ENCODE measurements at regions not wholly inside any gene's neighbourhood (a gene's known extent, or its start where the extent isn't known, plus 50 kb on each side); places are given as distances from the start of the nearest gene placed in this dataset.

- no peak for TF ChIP-seq CTCF (IDR thresholded peaks at IDR 0.05; ENCODE audit: low read depth, low read length)
- H3K27me3 ChIP-seq (ENCODE audit: insufficient read depth, low read depth, severe bottlenecking) = no peaks in the 10 kb centered on the region
- DNase-seq = no peak
- no peak overlapping the region for H3K4me3 ChIP-seq (ENCODE audit: low read depth, low read length)
- H3K9me3 ChIP-seq (ENCODE audit: severe bottlenecking) = no peaks in the 10 kb centered on the region
- H3K27ac ChIP-seq = no peak overlapping the region
- H3K36me3 ChIP-seq = no peaks in the 10 kb centered on the region
Measured at GRCh38 chr10:83921984-83922860, 217.1 kb upstream of the GHITM start.

GRCh38 chr10:83925133-83925532 lies 214.2 kb upstream of the GHITM start:
- H3K9me3 ChIP-seq (ENCODE audit: severe bottlenecking) = no peaks in the 10 kb centered on the region
- H3K27ac ChIP-seq = no peak overlapping the region
- H3K27me3 ChIP-seq (ENCODE audit: insufficient read depth, low read depth, severe bottlenecking) = no peaks in the 10 kb centered on the region
- no peaks in the 10 kb centered on the region for H3K36me3 ChIP-seq
- no peak overlapping the region for H3K4me3 ChIP-seq (ENCODE audit: low read depth, low read length)
- TF ChIP-seq CTCF (IDR thresholded peaks at IDR 0.05; ENCODE audit: low read depth, low read length) = no peak
- DNase-seq = no peak

DNA sequence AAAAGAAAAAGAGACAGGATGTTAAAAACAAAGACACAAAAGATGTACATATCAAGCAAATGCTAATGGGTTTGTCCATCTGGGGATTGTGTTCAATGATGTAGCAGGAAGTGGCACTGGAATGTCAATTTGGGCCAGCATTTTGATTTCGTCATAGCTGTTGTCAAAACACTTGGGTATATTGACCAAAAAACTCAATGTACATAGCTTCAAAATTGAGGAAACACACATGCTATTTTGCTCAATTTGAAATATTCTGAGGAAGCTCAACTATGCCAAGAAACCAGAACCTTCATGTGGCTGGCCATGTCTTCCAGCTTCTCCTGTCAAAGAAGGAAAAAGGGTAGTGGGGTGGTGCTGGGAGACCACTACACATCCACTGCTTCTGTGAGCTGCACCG lies 212.7 kb upstream of the GHITM start:
- DNase-seq = no peak
- TF ChIP-seq CTCF (IDR thresholded peaks at IDR 0.05; ENCODE audit: low read depth, low read length) = no peak

GRCh38 chr10:83927166-83927565 lies 212.1 kb upstream of the GHITM start:
- TF ChIP-seq CTCF (IDR thresholded peaks at IDR 0.05; ENCODE audit: low read depth, low read length) = no peak
- Histone ChIP-seq H3K36me3 (no peaks in the 10 kb centered on the region), H3K4me3 (ENCODE audit: low read depth, low read length) (no peak overlapping the region), H3K27me3 (ENCODE audit: insufficient read depth, low read depth, severe bottlenecking) (no peaks in the 10 kb centered on the region), H3K9me3 (ENCODE audit: severe bottlenecking) (no peaks in the 10 kb centered on the region), H3K27ac (no peak overlapping the region)
- no peak for DNase-seq

More for the DNA sequence above, 212.7 kb upstream of the GHITM start:
- H3K27me3 ChIP-seq (ENCODE audit: insufficient read depth, low read depth, severe bottlenecking) = no peaks in the 10 kb centered on the region
- no peaks in the 10 kb centered on the region for H3K36me3 ChIP-seq
- no peak overlapping the region for H3K27ac ChIP-seq
- H3K4me3 ChIP-seq (ENCODE audit: low read depth, low read length) = no peak overlapping the region
- no peaks in the 10 kb centered on the region for H3K9me3 ChIP-seq (ENCODE audit: severe bottlenecking)

DNA sequence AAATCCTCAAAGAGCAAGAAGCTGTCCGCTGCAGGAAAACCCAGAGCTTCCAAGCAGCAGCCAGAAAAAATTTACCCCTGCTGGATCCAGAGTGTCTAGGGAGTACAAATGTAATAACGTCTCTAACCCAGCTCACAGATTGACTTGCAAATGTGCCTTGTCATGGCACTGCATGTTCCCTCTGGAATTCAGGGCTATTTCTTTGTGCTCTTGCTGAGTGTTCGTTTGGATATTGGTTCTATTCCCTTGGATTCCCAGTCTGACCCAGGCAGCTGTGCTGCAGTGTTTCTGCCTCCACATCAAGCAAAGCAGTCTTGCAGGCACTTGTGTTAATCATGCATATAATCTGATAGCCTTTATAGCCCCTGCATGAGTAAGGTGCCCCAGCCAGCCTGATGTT lies 209.9 kb upstream of the GHITM start:
- Histone ChIP-seq H3K27me3 (ENCODE audit: insufficient read depth, low read depth, severe bottlenecking) (no peaks in the 10 kb centered on the region), H3K4me3 (ENCODE audit: low read depth, low read length) (no peak overlapping the region), H3K36me3 (no peaks in the 10 kb centered on the region), H3K27ac (no peak overlapping the region), H3K9me3 (ENCODE audit: severe bottlenecking) (no peaks in the 10 kb centered on the region)
- TF ChIP-seq CTCF (IDR thresholded peaks at IDR 0.05; ENCODE audit: low read depth, low read length) = no peak
- no peak for DNase-seq

DNA sequence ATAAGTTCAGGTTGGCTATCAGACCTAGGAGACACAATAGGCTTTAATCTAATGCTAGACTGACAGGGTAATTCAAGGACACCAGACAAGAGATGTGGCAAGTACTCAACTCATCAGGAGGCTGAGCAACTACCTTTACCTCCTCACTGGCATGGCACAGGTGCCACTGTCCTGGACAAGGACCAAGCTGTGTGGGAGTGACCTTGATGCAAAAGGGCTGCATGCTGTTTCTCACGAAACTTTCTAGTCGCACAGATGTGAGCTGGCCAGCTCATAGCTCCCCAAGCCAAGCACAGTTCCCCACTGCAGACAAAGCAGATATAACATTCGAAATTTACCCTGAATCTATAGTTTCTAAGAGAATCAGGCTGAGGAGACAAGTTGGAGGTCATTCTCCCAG lies 207.6 kb upstream of the GHITM start:
- Histone ChIP-seq H3K4me3 (ENCODE audit: low read depth, low read length) (no peak overlapping the region), H3K27ac (no peak overlapping the region), H3K27me3 (ENCODE audit: insufficient read depth, low read depth, severe bottlenecking) (no peaks in the 10 kb centered on the region), H3K9me3 (ENCODE audit: severe bottlenecking) (no peaks in the 10 kb centered on the region), H3K36me3 (no peaks in the 10 kb centered on the region)
- no peak for DNase-seq
- no peak for TF ChIP-seq CTCF (IDR thresholded peaks at IDR 0.05; ENCODE audit: low read depth, low read length)
